Activated CD4-positive, alpha-beta T cell treated with anti-CD3 and anti-CD28 coated beads, Interleukin-2, Interleukin-6, amounts not matched to agents 100 ng/mL and 50 ng/mL, durations not matched to agents 16 hours and 8 hours (primary cell): ENCODE measurements at regions not wholly inside any gene's neighbourhood (a gene's known extent, or its start where the extent isn't known, plus 50 kb on each side); places are given as distances from the start of the nearest gene placed in this dataset.
"Not testable (repeated sequence)": the region's sequence is repeated elsewhere in the genome, so short reads cannot be mapped to it uniquely, and the experiment has no call there.

Experiments
- DNase-seq: peaks from one replicate; pipeline ENCODE4 v3.0.0-alpha.2; 2020

DNA sequence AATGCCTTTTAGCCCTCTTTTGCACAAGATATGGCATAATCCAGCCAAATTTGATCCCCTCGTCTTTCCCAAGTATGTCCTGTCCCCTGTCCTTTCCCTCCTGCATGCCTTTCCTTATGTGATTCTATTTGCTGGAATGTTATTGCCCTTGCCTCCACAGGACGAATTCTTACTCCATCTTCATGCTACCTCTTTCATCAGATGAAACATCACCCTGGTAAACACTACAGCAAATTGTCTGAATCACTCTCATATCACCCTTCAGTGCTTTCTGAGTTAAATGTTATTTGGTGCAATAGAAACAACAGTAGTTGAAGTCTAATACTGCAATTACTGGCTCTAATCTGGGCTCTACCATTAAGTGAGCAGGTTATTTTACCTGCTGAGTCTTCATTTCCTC is 52.2 kb upstream of the FAT1 start:
- DNase-seq, result no peak

DNA sequence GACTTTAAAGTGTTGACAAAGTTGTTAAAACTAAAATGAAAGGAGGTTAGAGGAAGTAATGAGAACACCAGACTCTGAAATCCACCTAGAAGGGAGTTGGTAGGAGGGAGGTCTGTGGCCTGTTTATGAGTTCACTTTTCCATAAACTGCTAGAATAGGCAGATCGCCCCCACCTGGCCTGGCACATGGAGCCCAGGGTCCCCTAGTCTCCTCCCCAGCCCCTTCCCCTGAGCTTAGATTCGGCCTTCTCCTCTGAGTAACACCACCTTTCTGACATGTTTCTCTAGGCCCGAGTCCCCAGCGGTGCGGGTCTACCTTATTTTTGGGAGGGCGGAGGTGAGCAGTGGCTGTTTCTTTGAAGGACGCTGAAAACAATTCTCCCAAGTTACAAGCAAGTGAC is 54.5 kb upstream of the FAT1 start:
- DNase-seq, result no peak

DNA sequence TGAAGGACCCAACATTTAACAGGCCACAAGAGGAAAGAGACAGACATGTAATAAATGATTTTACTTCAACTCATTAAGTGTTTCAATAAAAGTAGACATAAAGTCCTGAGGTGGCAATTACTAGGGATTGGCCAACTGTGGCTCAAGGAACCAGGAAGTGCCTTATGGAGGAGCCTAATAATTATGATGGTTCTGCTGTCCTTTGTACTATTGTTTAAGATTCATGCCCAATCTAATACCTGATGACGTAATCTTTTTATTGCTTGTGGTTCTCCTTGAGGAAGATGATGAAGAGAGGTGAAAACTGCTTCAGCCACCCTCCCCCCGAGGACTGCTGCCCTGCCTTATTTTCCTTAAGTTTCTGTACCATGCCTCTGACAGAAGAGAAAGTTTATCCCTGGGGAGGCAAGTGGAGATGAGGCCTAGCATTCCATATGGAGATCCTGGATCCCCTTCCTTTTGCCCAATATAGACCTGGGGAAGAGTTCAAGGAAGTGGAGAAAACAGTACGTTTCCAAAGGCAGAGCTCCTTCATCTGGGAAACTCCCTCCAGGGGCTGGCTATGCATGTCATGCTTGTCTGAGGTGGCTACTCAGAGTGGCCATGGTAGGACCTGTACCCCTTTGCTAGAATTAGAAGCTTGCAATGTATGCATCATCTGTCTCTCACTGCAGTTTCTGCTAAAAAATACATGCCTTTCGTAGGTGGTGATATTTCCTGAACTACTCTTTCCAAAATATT is 56.8 kb upstream of the FAT1 start:
- DNase-seq, result no peak

DNA sequence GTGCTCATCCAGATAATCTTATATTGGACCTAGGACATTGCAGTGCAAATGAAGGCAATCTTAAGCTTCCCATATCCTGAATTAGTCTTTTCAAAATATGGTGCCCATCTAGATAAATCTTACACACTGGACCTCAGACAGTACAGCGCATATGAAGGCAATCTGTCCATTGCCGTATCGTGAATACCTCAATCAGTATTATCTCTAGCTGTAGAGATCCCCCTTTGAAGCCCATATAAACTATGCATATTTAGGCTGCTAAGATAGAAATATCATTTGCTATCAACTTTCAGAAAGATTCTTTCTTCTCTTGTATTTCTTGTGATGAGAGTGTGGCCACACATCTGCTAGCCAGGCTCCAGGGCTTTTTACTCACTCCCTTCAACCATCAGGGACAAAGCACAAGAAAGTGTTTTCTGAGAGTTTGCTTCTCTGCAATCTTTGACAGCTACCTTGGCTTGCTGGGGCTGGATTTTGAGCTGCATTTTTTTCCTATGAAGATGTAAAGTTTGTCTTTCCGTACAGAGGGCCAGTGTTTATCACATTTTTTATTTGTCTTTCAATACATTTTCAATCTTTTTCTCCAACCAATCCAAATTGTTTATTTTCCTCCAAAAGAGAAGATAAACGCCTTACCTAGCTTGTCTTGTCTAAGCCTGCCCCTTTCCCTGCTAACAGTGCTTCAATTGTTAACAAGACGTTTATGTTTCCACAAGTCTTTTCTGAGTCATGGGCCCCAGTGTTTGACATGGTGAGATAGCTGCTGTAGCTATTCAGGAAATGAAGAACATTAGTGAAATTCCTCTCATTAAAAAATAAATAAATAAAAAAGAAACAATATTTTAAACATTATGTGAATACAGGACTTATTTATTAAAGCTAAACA is 57.6 kb upstream of the FAT1 start:
- no peak for DNase-seq

DNA sequence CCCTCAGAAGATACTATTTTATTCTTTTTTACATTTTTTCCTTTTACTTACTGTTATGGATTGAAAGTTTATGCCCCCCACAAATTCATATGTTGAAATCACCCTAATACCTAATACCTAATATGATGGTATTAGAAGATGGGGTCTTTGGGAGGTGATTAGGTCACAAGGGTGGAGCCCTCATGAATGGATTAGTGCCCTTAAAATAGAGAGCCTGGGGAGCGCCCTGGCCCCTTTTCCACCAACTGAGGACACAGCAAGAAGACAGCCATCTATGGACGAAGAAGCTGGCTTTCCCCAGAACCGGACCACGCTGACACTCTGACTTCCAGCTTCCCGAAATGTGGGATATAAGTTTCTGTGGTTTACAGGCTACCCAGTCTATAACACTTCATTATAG is 58.6 kb upstream of the FAT1 start:
- DNase-seq, result no peak

DNA sequence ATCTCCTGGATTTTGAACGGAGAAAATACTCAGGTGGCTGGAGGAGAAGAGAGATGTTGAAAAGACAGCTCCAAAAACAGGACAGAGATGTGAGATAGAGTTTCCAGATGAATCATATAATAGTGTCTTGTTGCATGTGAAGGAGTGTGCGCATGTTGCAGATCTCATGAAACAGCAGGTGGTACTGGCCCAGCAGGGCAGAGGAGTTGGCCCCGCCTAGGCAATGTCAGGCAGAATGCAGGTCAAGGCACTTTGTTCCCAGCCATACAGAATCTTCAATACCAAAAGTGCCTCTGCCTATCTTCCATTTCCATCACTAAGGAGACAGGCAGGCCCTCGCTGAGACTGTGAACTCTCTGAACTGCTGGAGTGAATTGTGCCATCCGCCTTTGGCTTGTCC is 63.9 kb upstream of the FAT1 start:
- DNase-seq, result no peak

DNA sequence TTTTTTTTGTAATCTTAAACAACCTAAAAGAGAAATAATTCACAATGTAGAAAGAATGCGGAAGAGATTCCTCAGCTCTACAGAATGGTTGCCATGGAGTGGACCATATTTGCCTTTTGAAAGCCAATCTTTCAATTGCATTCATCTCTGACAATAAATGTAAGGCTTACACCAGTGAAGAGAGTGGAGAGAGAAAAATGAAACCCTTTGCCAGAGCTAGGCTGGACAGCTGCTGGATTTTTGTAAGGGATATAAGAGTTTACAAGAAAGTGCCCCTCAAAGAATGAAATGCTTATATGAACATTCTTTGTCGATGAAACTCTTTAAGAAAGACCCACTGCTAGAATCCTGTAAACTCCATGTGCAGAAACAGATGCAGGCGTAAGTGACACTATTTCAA is 66.0 kb upstream of the FAT1 start:
- no peak for DNase-seq

DNA sequence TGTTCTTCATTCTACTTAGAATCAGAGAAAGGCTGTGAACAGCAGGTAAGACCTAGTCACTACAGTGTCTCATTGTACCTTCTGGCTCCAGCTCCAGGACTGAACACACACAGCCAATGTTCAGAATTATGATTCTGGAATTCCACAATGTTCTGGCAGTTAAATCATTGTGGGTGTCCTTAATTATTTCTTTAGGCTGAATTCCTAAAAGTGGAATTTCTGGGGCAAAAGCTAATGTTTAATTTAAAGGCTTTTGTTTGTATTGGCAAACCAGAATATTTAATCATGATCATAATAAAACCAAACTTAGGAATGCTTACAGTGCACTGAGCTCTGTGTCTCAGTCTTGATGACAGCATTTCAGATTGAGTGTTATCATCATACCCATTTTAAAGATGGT is 67.0 kb upstream of the FAT1 start:
- DNase-seq, result no peak

DNA sequence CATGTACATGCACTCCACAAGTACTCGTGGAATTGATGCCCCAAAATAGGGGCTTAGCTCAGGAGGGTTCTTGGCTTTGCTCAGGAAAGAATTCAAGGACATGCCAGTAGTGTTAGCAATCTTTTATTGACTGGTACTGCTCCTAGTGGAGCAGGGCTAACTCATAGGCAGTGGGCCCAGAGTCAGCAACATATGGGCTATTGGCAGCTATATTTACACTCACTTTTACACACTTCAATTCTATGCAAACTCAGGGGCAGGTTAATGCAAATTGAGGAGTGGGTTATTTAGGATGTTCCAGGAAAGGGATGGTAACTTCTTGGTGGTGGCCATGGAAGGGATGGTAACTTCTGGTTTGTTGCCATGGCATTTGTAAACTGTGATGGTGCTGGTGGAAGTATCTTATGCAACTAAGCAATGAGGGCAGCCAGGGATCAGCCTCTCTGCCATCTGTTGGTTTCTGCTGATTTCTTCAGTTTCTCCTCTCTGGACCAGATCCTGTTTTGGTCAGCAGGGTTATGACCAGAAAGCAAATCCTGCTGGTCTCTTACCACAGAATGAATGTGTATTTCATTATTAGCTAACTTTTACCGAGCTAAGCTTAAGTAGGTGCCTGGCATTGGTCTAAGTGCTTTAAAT is 69.2 kb upstream of the FAT1 start:
- DNase-seq, result no peak

DNA sequence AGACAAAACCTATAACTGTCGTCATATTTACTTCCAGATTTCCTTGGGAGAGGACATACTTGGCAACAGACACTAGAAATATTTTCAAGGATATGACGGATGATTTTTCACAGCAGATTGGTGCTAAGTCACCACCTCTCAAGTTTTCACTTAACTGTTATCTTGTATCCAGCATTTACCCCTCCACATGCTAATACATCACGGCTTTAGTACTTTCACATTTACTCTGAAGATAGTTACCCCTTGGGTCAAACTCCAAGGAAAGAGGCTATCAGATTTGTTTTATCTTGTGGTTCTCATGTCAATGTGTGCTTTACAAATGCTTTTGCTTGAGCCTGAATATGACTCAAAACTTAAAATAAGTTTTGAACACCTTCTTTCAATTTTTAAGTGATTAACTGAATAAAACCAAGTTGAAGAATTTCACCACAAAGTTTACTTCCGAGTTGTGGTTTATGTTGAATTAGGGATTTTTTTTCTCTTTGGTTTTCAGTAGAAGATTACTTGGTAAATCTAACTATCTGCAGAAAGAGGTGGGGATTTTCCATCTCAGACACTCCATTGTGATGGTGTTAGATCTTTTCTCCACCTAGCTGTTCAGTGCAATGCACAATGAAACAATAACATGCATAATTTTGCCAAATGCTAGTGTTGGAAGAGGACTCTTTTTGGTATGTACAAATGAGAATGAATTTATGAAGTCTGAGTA is 75.4 kb upstream of the FAT1 start:
- DNase-seq, result no peak

DNA sequence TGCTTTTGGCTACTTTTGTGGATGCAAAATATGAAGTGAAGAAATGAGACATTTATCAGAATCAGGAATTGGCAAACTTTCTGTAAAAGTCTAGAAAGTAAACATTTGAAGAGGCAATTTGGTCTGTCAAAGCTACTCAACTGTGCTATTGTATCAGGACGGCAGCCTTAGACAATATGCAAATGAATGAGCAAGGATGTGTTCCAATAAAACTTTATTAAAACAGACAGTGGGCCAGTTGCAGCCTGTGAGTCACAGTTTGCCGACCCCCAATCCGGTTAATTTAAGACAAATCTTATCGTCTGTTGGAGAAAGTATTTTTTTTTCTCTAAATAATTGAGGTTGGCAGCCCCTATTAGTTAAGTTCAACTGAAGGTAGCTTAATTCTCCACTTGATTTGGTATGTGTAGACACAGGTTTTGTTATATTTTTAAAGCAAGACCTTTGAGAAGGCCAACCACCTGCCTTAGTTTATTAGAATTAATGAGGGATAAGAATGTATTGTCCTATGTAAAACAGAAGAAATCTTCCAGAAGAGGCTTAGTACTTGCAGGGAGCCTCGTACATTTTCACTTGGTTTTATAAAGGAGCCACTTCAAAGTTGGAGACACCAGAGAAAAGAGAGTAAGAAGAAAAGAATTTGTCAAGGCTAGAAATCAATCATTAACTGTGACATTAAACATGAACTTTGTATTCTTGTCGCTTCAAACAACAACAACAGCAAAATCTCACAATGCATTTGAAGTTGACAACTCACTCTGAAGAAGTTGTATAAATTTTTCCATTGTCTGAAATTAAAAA is 81.6 kb upstream of the FAT1 start:
- DNase-seq, result no peak

DNA sequence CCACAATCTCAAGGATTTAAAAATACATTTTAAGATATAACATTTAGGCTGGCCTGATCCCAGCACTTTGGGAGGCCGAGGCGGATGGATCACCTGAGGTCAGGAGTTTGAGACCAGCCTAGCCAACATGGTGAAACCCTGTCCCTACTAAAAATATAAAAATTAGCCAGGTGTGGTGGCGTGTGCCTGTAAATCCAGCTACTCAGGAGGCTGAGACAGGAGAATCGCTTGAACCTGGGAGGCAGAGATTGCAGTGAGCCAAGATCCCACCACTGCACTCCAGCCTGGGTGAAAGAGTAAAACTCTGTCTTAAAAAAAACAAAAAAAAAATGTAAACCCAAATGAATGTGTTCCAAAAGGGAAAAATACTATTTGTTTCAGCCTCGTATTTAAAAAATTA is 82.3 kb upstream of the FAT1 start:
- DNase-seq, result not testable (repeated sequence)

DNA sequence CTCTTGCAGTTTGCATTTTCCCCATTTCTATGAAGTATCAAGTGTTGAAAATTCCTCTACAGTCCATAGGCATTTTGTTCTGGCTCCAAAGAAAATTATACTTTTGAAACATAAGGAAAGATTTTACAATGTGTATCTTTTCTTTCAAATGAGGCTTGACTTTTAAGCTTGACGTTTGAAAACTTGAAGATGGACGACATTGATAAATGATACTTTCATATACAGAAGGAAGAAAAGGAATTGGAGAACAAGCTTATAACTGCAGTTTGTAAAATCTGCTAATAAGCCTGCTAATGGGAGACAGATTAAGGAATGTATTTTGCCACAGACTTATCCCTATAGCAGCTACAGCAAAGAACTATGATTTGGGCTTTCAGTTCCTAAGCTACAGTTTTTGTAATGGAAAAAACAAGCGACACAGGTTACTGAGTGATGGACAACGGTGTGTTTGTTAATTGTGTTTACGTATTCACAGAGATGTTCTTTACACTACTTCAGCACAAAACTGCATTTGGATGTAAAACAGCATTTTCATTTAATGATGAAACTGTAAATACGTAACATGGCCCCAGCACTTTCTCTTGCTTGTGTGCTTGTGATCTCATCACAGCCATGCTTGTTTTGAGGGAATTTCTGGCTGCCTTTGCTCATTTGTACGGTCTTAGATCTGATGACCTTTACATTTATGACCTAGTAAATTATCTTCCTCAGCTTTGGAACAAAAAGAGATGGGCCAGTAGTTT is 83.2 kb upstream of the FAT1 start:
- no peak for DNase-seq

DNA sequence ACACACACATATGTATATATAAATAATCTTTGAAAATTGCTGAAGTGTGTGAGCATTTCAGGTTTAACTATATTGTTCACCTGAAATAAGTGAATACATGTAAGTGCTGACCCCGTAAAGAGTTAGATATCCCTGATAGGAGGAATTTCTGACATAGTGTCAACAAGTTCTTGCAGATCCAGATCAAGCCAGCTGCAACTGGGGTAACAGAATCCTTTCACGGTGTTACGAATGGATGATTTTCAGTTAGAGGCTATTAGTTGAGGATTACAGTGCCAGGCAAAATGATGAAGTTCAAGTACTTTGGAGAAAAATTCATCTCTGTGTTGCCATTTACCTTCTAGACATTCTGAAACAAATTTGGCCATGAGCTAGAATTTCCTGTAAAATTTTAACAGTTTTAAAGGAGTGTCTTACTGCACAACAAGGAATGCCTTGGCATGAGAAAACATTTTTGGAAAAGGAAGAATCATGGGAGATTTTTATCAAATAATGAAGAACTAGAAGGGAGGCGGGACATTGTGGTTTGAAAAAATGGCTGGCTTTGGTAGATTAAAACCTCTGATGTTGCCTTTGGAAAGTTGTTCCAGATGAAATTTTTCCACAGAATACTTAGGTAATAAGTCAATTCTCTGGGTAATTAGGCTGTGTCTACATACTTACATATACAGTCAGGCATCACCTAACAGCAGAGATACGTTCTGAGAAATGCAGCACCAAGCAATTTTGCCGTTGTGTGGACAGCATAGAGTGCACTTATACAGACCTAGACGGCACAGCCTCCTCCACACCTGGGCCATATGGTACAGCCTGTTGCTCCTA is 84.4 kb upstream of the FAT1 start:
- no peak for DNase-seq

DNA sequence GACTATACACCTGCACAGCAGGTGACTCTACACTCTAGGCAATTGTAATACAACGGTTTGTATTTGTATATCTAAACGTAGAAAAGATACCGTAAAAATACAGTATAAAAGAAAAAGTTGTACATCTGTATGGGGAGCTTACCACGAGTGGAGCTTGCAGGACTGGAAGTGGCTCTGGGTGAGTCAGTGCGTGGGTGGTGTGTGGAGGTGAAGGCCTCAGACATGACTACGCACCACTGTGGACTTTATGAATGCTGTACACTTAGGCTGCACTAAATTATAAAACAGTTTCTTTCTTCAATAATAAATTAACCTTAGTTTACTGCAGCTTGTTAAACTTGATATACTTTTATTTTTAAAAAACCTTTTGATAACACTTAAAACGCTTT is 85.0 kb upstream of the FAT1 start:
- no peak for DNase-seq

DNA sequence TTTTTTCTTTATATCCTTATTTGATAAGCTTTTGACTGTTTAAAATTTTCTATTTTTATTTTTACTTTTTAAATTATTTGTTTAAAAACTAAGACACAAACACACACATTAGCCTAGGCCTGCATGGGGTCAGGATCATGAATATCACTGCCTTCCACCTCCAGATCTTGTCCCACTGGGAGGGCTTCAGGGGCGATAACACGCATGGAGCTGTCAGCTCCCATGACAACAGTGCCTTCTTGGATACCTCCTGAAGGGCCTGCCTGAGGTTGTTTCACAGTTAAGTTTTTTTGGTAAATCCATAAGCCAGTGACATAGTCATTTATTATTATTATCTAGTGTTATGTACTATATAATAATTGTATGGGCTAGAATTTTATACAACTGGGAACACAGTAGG is 85.4 kb upstream of the FAT1 start:
- no peak for DNase-seq

DNA sequence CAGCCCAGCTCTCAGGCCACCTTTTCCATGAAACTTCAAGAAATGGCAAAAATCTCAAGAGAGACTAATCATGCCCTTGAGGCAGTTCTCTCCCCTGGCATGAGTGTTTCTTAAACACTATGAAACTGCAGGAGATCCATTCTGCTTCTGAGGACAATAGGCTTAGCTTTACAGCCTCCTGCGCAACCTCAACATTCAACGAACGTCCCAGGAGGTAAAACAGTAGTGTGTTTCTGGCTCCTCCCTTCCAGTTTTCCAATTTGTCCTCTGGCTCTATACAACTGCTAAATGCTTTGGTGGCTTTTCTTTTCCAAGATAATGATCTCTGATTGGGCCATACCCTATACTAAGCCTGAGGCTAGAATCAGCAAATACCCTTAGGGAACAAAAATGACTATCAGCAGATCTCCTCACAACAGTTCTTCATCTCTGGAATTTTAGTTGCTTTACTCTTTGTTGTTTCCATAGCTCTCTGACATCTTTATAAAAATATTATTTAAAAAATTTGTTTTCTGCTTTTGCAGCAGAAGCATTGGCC is 87.0 kb upstream of the FAT1 start:
- DNase-seq, result no peak

DNA sequence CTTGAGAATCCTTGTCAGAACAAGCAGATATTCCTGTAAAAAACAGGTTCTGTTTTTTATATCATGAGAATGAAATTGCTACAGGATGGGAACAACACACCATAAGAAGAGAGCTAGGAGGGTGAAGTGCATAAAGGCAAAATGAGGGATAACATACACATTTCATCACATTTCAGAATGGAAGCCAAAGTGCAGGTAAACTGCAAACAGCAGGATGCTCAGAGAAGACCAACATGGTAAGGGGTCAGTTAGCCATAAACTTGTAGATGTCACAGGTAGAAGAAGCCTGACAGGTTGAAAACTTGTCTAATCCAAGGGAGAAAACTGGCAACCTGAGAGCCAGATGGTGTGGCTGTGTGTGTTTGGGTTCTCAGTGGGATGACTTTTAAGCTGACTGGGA is 88.9 kb upstream of the FAT1 start:
- no peak for DNase-seq

DNA sequence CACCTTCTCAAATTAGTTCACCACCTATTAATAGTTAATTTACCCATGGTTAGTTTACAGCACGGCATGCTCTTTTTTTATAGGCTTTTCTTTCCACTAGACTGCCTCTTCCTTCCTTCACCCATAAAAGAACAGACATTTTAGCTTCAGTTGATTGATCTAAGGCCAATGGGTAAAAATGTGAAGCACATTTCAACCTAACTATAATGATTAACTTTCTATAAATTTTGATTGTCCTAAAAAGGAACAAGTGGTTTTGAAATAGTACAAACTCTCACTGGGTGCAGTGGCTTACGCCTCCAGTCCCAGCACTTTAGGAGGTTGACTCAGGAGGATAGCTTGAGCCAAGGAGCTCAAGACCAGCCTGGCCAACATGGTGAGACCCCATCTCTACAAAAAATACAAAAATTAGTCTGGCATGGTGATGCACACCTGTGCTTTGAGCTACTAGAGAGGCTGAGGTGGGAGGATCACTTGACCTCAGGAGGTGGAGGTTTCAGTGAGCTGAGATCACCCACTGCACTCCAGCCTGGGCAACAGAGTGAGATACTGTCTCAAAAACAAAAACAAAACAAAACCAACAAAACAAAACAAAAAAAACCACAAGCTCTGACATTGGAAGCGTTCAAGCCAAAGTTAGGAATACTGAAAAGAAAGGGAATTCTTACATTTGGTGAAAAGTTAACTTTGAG is 89.9 kb upstream of the FAT1 start:
- DNase-seq, result no peak

DNA sequence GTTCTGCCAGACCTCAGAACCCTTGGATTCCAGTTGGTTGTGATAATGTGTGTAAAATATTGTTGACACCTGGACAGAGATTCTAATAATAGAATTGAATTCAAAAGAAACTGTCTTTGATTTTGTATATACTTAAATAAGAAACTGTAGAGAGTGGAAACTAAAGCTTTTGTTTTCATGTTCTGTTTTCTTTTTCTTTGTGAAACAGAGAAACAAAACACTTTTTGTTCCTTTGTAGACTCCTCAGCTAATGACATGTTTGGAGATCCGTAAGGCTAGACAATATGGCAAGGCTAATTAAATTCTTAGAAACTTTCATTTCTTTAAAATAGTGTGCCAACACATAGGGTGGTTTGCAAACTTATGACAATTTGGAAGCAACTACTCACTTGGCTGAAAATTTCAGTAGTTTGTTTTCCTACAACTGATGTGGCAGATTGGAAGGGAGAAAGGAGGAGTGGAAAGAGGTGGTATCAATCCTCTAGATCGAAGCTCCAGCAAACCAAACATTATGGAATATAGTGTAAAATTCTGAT is 90.9 kb upstream of the FAT1 start:
- DNase-seq, result no peak
